ENCODE measurements at regions not wholly inside any gene's neighbourhood (a gene's known extent, or its start where the extent isn't known, plus 50 kb on each side); places are given as distances from the start of the nearest gene placed in this dataset.
"Not testable (repeated sequence)": the region's sequence is repeated elsewhere in the genome, so short reads cannot be mapped to it uniquely, and the experiment has no call there.

DNA sequence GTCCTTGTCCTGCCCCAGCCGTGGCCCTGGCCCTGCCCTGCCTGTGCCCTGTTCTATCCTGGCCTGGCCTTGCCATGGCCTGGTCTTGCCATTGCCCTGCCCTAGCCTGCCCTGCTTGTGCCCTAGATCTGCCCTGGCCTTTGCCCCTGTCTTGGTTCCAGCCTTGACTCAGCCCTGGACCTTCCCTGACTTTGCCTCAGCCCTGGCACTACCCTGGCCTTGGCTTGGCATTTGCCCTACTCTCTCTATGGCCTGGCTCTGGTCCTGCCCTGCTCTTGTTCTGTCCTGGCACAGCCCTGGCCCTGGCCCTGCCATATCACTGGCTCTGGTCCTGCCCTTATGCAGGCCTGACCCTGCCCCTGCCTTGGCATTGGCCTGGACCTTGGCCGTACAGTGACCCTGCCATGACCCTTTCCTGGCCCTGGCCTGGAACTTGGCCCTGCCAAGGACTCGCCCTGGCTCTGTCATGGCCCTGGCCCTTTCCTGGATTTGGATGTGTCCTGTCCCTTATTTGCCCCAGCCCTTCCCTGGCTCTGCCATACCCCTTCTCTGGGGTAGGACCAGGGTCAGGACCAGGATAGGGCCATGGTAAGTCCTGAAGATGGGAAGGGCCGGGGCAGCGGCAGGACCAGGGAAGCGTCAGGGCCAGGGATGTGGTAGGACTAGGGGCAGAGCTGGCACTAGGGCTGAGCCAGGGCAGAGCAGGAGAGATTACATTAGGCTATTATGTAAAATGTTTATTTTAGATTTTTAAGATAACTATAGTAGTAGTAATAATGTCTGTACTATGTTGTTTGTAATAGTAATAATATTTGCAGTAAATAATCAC, 254.5 kb downstream of the TP53TG3F start:
- TF ChIP-seq, protein P1, sequence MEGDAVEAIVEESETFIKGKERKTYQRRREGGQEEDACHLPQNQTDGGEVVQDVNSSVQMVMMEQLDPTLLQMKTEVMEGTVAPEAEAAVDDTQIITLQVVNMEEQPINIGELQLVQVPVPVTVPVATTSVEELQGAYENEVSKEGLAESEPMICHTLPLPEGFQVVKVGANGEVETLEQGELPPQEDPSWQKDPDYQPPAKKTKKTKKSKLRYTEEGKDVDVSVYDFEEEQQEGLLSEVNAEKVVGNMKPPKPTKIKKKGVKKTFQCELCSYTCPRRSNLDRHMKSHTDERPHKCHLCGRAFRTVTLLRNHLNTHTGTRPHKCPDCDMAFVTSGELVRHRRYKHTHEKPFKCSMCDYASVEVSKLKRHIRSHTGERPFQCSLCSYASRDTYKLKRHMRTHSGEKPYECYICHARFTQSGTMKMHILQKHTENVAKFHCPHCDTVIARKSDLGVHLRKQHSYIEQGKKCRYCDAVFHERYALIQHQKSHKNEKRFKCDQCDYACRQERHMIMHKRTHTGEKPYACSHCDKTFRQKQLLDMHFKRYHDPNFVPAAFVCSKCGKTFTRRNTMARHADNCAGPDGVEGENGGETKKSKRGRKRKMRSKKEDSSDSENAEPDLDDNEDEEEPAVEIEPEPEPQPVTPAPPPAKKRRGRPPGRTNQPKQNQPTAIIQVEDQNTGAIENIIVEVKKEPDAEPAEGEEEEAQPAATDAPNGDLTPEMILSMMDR (IDR thresholded peaks at IDR 0.05): not testable (repeated sequence)
- TF ChIP-seq EZH2 (IDR thresholded peaks at IDR 0.05; ENCODE audit: borderline replicate concordance, insufficient read depth, low read depth, low read length, poor library complexity, severe bottlenecking): not testable (repeated sequence)

Measured in B cell (primary cell).